Stimulated activated CD8-positive, alpha-beta memory T cell treated with anti-CD3 and anti-CD28 coated beads, Interleukin-12 subunit alpha, Interleukin-12 subunit beta, amount 100 ng/mL, for 1 hour (primary cell): ENCODE measurements at regions not wholly inside any gene's neighbourhood (a gene's known extent, or its start where the extent isn't known, plus 50 kb on each side); places are given as distances from the start of the nearest gene placed in this dataset.

Source experiments
- DNase-seq: peaks from one replicate; pipeline ENCODE4 v3.0.0-alpha.2; 2020; ENCODE audit warnings: low read depth

GRCh38 chr1:234718496-234719453, 108.8 kb upstream of the IRF2BP2 start:
- no peak for DNase-seq

GRCh38 chr1:234716908-234717375, 107.0 kb upstream of the IRF2BP2 start:
- DNase-seq: no peak

- DNase-seq: no peak
Observed at GRCh38 chr1:234715252-234716014, 105.5 kb upstream of the IRF2BP2 start.

- DNase-seq: no peak
Observed at GRCh38 chr1:234713859-234714258, 103.9 kb upstream of the IRF2BP2 start.

GRCh38 chr1:234713440-234713839, 103.5 kb upstream of the IRF2BP2 start:
- no peak for DNase-seq

- no peak for DNase-seq
Observed at GRCh38 chr1:234712891-234713305, 102.9 kb upstream of the IRF2BP2 start.

- no peak for DNase-seq
Observed at GRCh38 chr1:234710936-234711724, 101.2 kb upstream of the IRF2BP2 start.

GRCh38 chr1:234710381-234710780, 100.4 kb upstream of the IRF2BP2 start:
- no peak for DNase-seq

- DNase-seq: no peak
Observed at GRCh38 chr1:234709473-234710228, 99.7 kb upstream of the IRF2BP2 start.

GRCh38 chr1:234708700-234709395, 98.9 kb upstream of the IRF2BP2 start:
- no peak for DNase-seq

- no peak for DNase-seq
Observed at GRCh38 chr1:234707641-234708040, 97.7 kb upstream of the IRF2BP2 start.

GRCh38 chr1:234706931-234707330, 97.0 kb upstream of the IRF2BP2 start:
- DNase-seq: no peak

- no peak for DNase-seq
Observed at GRCh38 chr1:234706199-234706598, 96.2 kb upstream of the IRF2BP2 start.

GRCh38 chr1:234705615-234706014, 95.6 kb upstream of the IRF2BP2 start:
- no peak for DNase-seq

- DNase-seq: no peak
Observed at GRCh38 chr1:234704106-234704887, 94.3 kb upstream of the IRF2BP2 start.

GRCh38 chr1:234702342-234703000, 92.5 kb upstream of the IRF2BP2 start:
- DNase-seq: no peak

- DNase-seq: no peak
Observed at GRCh38 chr1:234701737-234702341, 91.9 kb upstream of the IRF2BP2 start.

GRCh38 chr1:234699795-234700665, 90.1 kb upstream of the IRF2BP2 start:
- no peak for DNase-seq
